GM12878 (cell line): ENCODE measurements at regions not wholly inside any gene's neighbourhood (a gene's known extent, or its start where the extent isn't known, plus 50 kb on each side); places are given as distances from the start of the nearest gene placed in this dataset.

Source experiments
- ATAC-seq: fragments of 200-7000 bp; cut with Tn5 transposase; 3 replicates; pipeline ENCODE4 v1.9.1; 2020; ENCODE audit warnings: mild to moderate bottlenecking, moderate library complexity
- BruUV-seq: library from RNA; stranded (reverse); fragments of 400-500 nt; replicated peaks from 2 replicates; lab custom pipeline; 2021; lab: Mats Ljungman, UMichigan
- CTCF ChIA-PET: fragments of 300-600 bp; sonication (Branson Sonifier 250); formaldehyde crosslinking; extraction: SDS; loops from one replicate; lab custom pipeline; 2021; ENCODE audit warnings: inconsistent platforms; lab: Yijun Ruan, JAX
- POLR2A ChIA-PET: fragments of 350-600 bp; formaldehyde crosslinking; extraction: SDS; loops from one replicate; lab custom pipeline; 2021; ENCODE audit warnings: inconsistent platforms; lab: Charles Lee
- RAD21 ChIA-PET: fragments of 300-600 bp; sonication (Branson Sonifier 250); formaldehyde crosslinking; loops from one replicate; lab custom pipeline; 2023; ENCODE audit warnings: antibody characterized with exemption; ENCODE audit not compliant: unreplicated experiment; lab: Charles Lee
- SMC1A ChIA-PET: fragments of 300-600 bp; sonication (Branson Sonifier 250); formaldehyde crosslinking; loops from one replicate; lab custom pipeline; 2023; ENCODE audit not compliant: unreplicated experiment, uncharacterized antibody; lab: Charles Lee
- DNase-seq: peaks from one replicate; pipeline ENCODE4 v3.0.0-alpha.2; 2011; ENCODE audit warnings: low read depth, low spot score
- FAIRE-seq: peaks from 3 replicates; lab custom pipeline; 2011; peaks lifted over from hg19 to GRCh38; lab: Jason Lieb, UNC
- H2AFZ ChIP-seq: 2 replicates; pipeline ENCODE4 v1.6.0; 2011; ENCODE audit warnings: low read depth, low read length, control low read depth; ENCODE audit not compliant: control insufficient read depth
- H3K27ac ChIP-seq: 2 replicates; pipeline ENCODE4 v1.5.1; 2011; ENCODE audit warnings: control low read depth; ENCODE audit not compliant: control insufficient read depth, insufficient read depth
- H3K27me3 ChIP-seq, 2 experiments: replicated peaks in 1 of 2; 2 replicates each; pipeline versions ENCODE4 v1.6.0 to v1.6.1; 2011; ENCODE audit warnings: low read length in 1 of 2; ENCODE audit not compliant: control insufficient read depth in 2 of 2, insufficient read depth in 2 of 2
- H3K36me3 ChIP-seq, 2 experiments: 2 replicates each; pipeline ENCODE4 v1.5.1; 2011; ENCODE audit warnings: low read length in 1 of 2; ENCODE audit not compliant: control insufficient read depth in 2 of 2, insufficient read depth in 2 of 2
- H3K4me1 ChIP-seq: 2 replicates; pipeline ENCODE4 v1.6.1; 2011; ENCODE audit warnings: mild to moderate bottlenecking, low read length, moderate library complexity, mixed read lengths; ENCODE audit not compliant: control insufficient read depth, insufficient read depth
- H3K4me2 ChIP-seq: 2 replicates; pipeline ENCODE4 v1.6.0; 2011; ENCODE audit warnings: control low read depth; ENCODE audit not compliant: control insufficient read depth, insufficient read depth
- H3K4me3 ChIP-seq: fragments of 200-600 bp; sonication (generic); 2 replicates; pipeline ENCODE4 v1.5.1; 2016
- H3K79me2 ChIP-seq: 2 replicates; pipeline ENCODE4 v1.6.0; 2011; ENCODE audit warnings: low read length; ENCODE audit not compliant: control insufficient read depth, insufficient read depth
- H3K9ac ChIP-seq: 2 replicates; pipeline ENCODE4 v1.8.0; 2011; ENCODE audit warnings: low read length, control low read depth, mixed read lengths; ENCODE audit not compliant: control insufficient read depth, insufficient read depth
- H3K9me3 ChIP-seq: replicated peaks from 3 replicates; pipeline ENCODE4 v1.5.1; 2011; ENCODE audit warnings: mild to moderate bottlenecking, low read length; ENCODE audit not compliant: control insufficient read depth, insufficient read depth
- H4K20me1 ChIP-seq: 2 replicates; pipeline ENCODE4 v1.6.0; 2011; ENCODE audit not compliant: control insufficient read depth, insufficient read depth
- BMI1 ChIP-seq: fragments of 450-650 bp; IDR thresholded peaks from 2 replicates; pipeline ENCODE4 v1.6.1; 2016; ENCODE audit warnings: mild to moderate bottlenecking, moderate library complexity, borderline replicate concordance
- CHD1 ChIP-seq: IDR thresholded peaks from 2 replicates; pipeline ENCODE4 v1.6.1; 2012; ENCODE audit warnings: low read depth, low read length, improper control_type of control experiment
- ELK1 ChIP-seq: IDR thresholded peaks from 2 replicates; pipeline ENCODE4 v1.6.1; 2012; ENCODE audit warnings: low read depth, low read length, improper control_type of control experiment
- ESRRA ChIP-seq: IDR thresholded peaks from 2 replicates; pipeline ENCODE4 v1.6.1; 2012; ENCODE audit warnings: mild to moderate bottlenecking, low read length, improper control_type of control experiment
- ETV6 ChIP-seq, 2 experiments: fragments of 450-650 bp in 1 of 2; IDR thresholded peaks in 1 of 2; conservative IDR thresholded peaks in 1 of 2; 2 replicates each; pipeline ENCODE4 v1.6.1; 2014; ENCODE audit warnings: antibody characterized with exemption in 1 of 2, borderline replicate concordance in 1 of 2, low read depth in 1 of 2, mild to moderate bottlenecking in 1 of 2, moderate library complexity in 1 of 2
- KLF5 ChIP-seq: fragments of 450-650 bp; IDR thresholded peaks from 2 replicates; pipeline ENCODE4 v1.6.1; 2014; ENCODE audit warnings: mild to moderate bottlenecking; ENCODE audit not compliant: partially characterized antibody
- MEF2B ChIP-seq: fragments of 450-650 bp; IDR thresholded peaks from 2 replicates; pipeline ENCODE4 v1.6.1; 2018; ENCODE audit warnings: mild to moderate bottlenecking, moderate library complexity; ENCODE audit not compliant: partially characterized antibody, poor library complexity, severe bottlenecking
- MTA2 ChIP-seq: fragments of 450-650 bp; IDR thresholded peaks from 2 replicates; pipeline ENCODE4 v1.6.1; 2016; ENCODE audit warnings: low read depth, mild to moderate bottlenecking, moderate library complexity
- MYB ChIP-seq: fragments of 150-350 bp; IDR thresholded peaks from 2 replicates; pipeline ENCODE4 v1.6.1; 2014; ENCODE audit warnings: mild to moderate bottlenecking, low read depth, low read length, borderline replicate concordance
- MYC ChIP-seq: IDR thresholded peaks from 2 replicates; pipeline ENCODE4 v1.6.1; 2011; ENCODE audit warnings: mild to moderate bottlenecking, low read length, moderate library complexity, inconsistent platforms; ENCODE audit not compliant: insufficient read depth, insufficient replicate concordance, insufficient read length, severe bottlenecking
- NBN ChIP-seq: fragments of 450-650 bp; IDR thresholded peaks from 2 replicates; pipeline ENCODE4 v1.6.1; 2016
- NR2F1 ChIP-seq: fragments of 450-650 bp; conservative IDR thresholded peaks from 2 replicates; pipeline ENCODE4 v1.6.1; 2017; ENCODE audit warnings: mild to moderate bottlenecking
- NRF1 ChIP-seq: conservative IDR thresholded peaks from 2 replicates; pipeline ENCODE4 v1.6.1; 2011; ENCODE audit warnings: mild to moderate bottlenecking, low read depth, low read length, improper control_type of control experiment
- SIX5 ChIP-seq: IDR thresholded peaks from 2 replicates; pipeline ENCODE4 v1.6.1; 2011; ENCODE audit warnings: mild to moderate bottlenecking, low read depth, low read length, moderate library complexity; ENCODE audit not compliant: severe bottlenecking
- SMC3 ChIP-seq: IDR thresholded peaks from 2 replicates; pipeline ENCODE4 v1.6.1; 2011; ENCODE audit warnings: low read length, improper control_type of control experiment, borderline replicate concordance
- SPI1 ChIP-seq: IDR thresholded peaks from 2 replicates; pipeline ENCODE4 v1.6.1; 2011; ENCODE audit warnings: low read depth, mild to moderate bottlenecking, low read length, moderate library complexity, borderline replicate concordance; ENCODE audit not compliant: insufficient read depth
- TBL1XR1 ChIP-seq: IDR thresholded peaks from 2 replicates; pipeline ENCODE4 v1.6.1; 2012; ENCODE audit warnings: low read depth, low read length, improper control_type of control experiment
- TCF7 ChIP-seq: IDR thresholded peaks from 2 replicates; pipeline ENCODE4 v1.6.1; 2014; ENCODE audit warnings: antibody characterized with exemption, borderline replicate concordance
- WRNIP1 ChIP-seq: IDR thresholded peaks from 2 replicates; pipeline ENCODE4 v1.6.1; 2011; ENCODE audit warnings: low read depth, low read length, improper control_type of control experiment, borderline replicate concordance
- WGBS: methylation state at CpG from one replicate; pipeline ENCODE4 v1.1.6; 2016; ENCODE audit warnings: low lambda C conversion rate; ENCODE audit not compliant: insufficient replicate concordance, insufficient coverage; ENCODE audit errors: missing lambda C conversion rate; 5-methylcytosine and 5-hydroxymethylcytosine counted together
- in situ Hi-C: fragments of 300-500 bp; cut with MboI; formaldehyde crosslinking; loops from 9 replicates; pipeline ENCODE4 v1.14.3; 2018; ENCODE audit warnings: mixed read lengths
- intact Hi-C: fragments of 100-400 bp; cut with micrococcal nuclease; formaldehyde crosslinking; loops from one replicate; pipeline ENCODE4 v1.14.2; 2022; ENCODE audit not compliant: unreplicated experiment

- no peaks in the 10 kb centered on the region for H3K4me1 ChIP-seq
- in situ Hi-C loops (no loop called here), intact Hi-C loops (no loop called here)
- no peak overlapping the region for H3K27ac ChIP-seq
- BruUV-seq, result no TSS peak
- H2AFZ ChIP-seq, result no peak overlapping the region
- ChIA-PET CTCF (no interaction called here), RAD21 (no interaction called here), POLR2A (no interaction called here), SMC1A (no interaction called here)
- H3K27me3 ChIP-seq, result no peaks in the 10 kb centered on the region
- no peaks in the 10 kb centered on the region for H3K79me2 ChIP-seq
- no peak for ATAC-seq
- FAIRE-seq, result no peak
- no peaks in the 10 kb centered on the region for H3K36me3 ChIP-seq
- no peaks in the 10 kb centered on the region for H4K20me1 ChIP-seq
- no peak for DNase-seq
- H3K4me2 ChIP-seq, result no peak overlapping the region
- 2% methylated on average over 4 of the region's 4 CpGs for WGBS
- H3K9ac ChIP-seq, result no peak overlapping the region
- H3K9me3 ChIP-seq, result no peaks in the 10 kb centered on the region
- no peak for TF ChIP-seq ESRRA
- no peak for TF ChIP-seq ETV6 (conservative IDR thresholded peaks at IDR 0.05 in 1 of 2, IDR thresholded peaks at IDR 0.05 in 1 of 2; ENCODE audit: borderline replicate concordance in 1 of 2, low read depth in 1 of 2)
- no peak for TF ChIP-seq NR2F1
- TF ChIP-seq TBL1XR1, result no peak
- no peak overlapping the region for H3K4me3 ChIP-seq
Observed at GRCh38 chr2:23077596-23077995, 307.4 kb upstream of the KLHL29 start.

- no TSS peak for BruUV-seq
- ATAC-seq (no peak), FAIRE-seq (no peak), DNase-seq (no peak)
- H4K20me1 ChIP-seq, result no peaks in the 10 kb centered on the region
- H3K27me3 ChIP-seq, result no peaks in the 10 kb centered on the region
- no peaks in the 10 kb centered on the region for H3K4me1 ChIP-seq
- ChIA-PET CTCF (no interaction called here), POLR2A (no interaction called here), RAD21 (no interaction called here), SMC1A (no interaction called here)
- no peak overlapping the region for H3K4me2 ChIP-seq
- H3K36me3 ChIP-seq, result no peaks in the 10 kb centered on the region
- in situ Hi-C loops, result no loop called here
- no peak overlapping the region for H2AFZ ChIP-seq
- H3K9me3 ChIP-seq, result no peaks in the 10 kb centered on the region
- WGBS, result 2% methylated on average over 4 of the region's 4 CpGs
- intact Hi-C loops, result no loop called here
- no peak overlapping the region for H3K9ac ChIP-seq
- H3K27ac ChIP-seq, result no peak overlapping the region
- TF ChIP-seq SPI1 (no peak), CHD1 (no peak), KLF5 (no peak), NRF1 (no peak), TCF7 (no peak), MTA2 (no peak), SIX5 (no peak), ELK1 (no peak), MEF2B (no peak), SMC3 (no peak), WRNIP1 (no peak), NBN (no peak), BMI1 (no peak), MYB (no peak), MYC (no peak), ETV6 (conservative IDR thresholded peaks at IDR 0.05 in 1 of 2, IDR thresholded peaks at IDR 0.05 in 1 of 2; ENCODE audit: borderline replicate concordance in 1 of 2, low read depth in 1 of 2) (no peak)
- H3K79me2 ChIP-seq, result no peaks in the 10 kb centered on the region
- H3K4me3 ChIP-seq, result no peak overlapping the region
Observed at GRCh38 chr2:23078784-23079434, 306.1 kb upstream of the KLHL29 start.
